Endothelial cell (in vitro differentiated cells): ENCODE measurements at regions not wholly inside any gene's neighbourhood (a gene's known extent, or its start where the extent isn't known, plus 50 kb on each side); places are given as distances from the start of the nearest gene placed in this dataset.

Source experiments
- DNase-seq: peaks from one replicate; pipeline ENCODE4 v3.0.0; 2021; ENCODE audit warnings: low spot score
- H3K27ac Mint-ChIP-seq: one replicate; pipeline ENCODE4 v1.8.0; 2021; ENCODE audit warnings: mixed read lengths, inconsistent platforms; ENCODE audit not compliant: unreplicated experiment
- H3K27me3 Mint-ChIP-seq: one replicate; pipeline ENCODE4 v1.8.0; 2021; ENCODE audit warnings: mild to moderate bottlenecking, moderate library complexity, mixed read lengths, inconsistent platforms; ENCODE audit not compliant: unreplicated experiment
- H3K36me3 Mint-ChIP-seq: one replicate; pipeline ENCODE4 v1.8.0; 2021; ENCODE audit warnings: mild to moderate bottlenecking, low read depth, mixed read lengths, inconsistent platforms; ENCODE audit not compliant: unreplicated experiment
- H3K4me1 Mint-ChIP-seq: one replicate; pipeline ENCODE4 v1.8.0; 2021; ENCODE audit warnings: mild to moderate bottlenecking, mixed read lengths, inconsistent platforms; ENCODE audit not compliant: unreplicated experiment
- H3K4me3 Mint-ChIP-seq: one replicate; pipeline ENCODE4 v1.8.0; 2021; ENCODE audit warnings: mild to moderate bottlenecking, mixed read lengths, inconsistent platforms; ENCODE audit not compliant: unreplicated experiment
- H3K9me3 Mint-ChIP-seq: one replicate; pipeline ENCODE4 v1.8.0; 2021; ENCODE audit warnings: mixed read lengths, inconsistent platforms; ENCODE audit not compliant: unreplicated experiment
- TF ChIP-seq, protein P1 (sequence below): fragments of 200-600 bp; sonication (generic); IDR thresholded peaks from one replicate; pipeline ENCODE4 v1.5.0; 2021; ENCODE audit warnings: antibody characterized with exemption; ENCODE audit not compliant: unreplicated experiment

GRCh38 chr4:184902550-184902949 lies 76.8 kb upstream of the ACSL1 start:
- Mint-ChIP-seq H3K4me3 (no peak overlapping the region), H3K27ac (no peak overlapping the region), H3K27me3 (no peaks in the 10 kb centered on the region), H3K36me3 (no peaks in the 10 kb centered on the region), H3K9me3 (no peaks in the 10 kb centered on the region), H3K4me1 (peaks cover 4% of the 10 kb centered on the region)
- DNase-seq = no peak
- TF ChIP-seq, protein P1, sequence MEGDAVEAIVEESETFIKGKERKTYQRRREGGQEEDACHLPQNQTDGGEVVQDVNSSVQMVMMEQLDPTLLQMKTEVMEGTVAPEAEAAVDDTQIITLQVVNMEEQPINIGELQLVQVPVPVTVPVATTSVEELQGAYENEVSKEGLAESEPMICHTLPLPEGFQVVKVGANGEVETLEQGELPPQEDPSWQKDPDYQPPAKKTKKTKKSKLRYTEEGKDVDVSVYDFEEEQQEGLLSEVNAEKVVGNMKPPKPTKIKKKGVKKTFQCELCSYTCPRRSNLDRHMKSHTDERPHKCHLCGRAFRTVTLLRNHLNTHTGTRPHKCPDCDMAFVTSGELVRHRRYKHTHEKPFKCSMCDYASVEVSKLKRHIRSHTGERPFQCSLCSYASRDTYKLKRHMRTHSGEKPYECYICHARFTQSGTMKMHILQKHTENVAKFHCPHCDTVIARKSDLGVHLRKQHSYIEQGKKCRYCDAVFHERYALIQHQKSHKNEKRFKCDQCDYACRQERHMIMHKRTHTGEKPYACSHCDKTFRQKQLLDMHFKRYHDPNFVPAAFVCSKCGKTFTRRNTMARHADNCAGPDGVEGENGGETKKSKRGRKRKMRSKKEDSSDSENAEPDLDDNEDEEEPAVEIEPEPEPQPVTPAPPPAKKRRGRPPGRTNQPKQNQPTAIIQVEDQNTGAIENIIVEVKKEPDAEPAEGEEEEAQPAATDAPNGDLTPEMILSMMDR = no peak

- no peak for DNase-seq
- TF ChIP-seq, protein P1 = no peak
- Mint-ChIP-seq H3K27me3 (no peaks in the 10 kb centered on the region), H3K36me3 (no peaks in the 10 kb centered on the region), H3K9me3 (peaks cover 5% of the 10 kb centered on the region), H3K27ac (no peak overlapping the region), H3K4me3 (no peak overlapping the region), H3K4me1 (no peaks in the 10 kb centered on the region)
These were observed 80.8 kb upstream of the ACSL1 start for GRCh38 chr4:184906480-184907097.

DNA sequence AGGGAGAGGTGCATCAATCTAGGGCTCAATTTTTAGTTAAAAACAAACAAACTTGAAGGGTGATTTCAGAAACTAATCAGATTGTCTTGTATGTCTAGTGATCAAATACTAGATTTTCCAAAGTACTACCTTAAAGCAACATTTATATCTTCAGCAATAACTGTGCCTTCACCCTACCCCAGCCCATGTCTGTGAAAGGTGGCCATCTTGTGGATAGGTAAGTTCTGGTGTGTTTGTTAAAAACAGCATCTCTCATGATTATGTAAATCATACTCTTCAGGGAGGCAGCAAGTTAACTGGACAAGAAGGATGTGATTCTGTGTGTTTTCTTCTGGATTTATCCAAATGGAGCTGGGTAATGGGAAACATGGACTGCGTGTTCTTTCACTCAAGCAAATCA lies 81.4 kb upstream of the ACSL1 start:
- no peak for DNase-seq
- Mint-ChIP-seq H3K9me3 (peaks cover 5% of the 10 kb centered on the region), H3K36me3 (peaks cover under 1% of the 10 kb centered on the region), H3K27ac (no peak overlapping the region), H3K27me3 (no peaks in the 10 kb centered on the region), H3K4me1 (no peaks in the 10 kb centered on the region), H3K4me3 (no peak overlapping the region)
- TF ChIP-seq, protein P1 = no peak

DNA sequence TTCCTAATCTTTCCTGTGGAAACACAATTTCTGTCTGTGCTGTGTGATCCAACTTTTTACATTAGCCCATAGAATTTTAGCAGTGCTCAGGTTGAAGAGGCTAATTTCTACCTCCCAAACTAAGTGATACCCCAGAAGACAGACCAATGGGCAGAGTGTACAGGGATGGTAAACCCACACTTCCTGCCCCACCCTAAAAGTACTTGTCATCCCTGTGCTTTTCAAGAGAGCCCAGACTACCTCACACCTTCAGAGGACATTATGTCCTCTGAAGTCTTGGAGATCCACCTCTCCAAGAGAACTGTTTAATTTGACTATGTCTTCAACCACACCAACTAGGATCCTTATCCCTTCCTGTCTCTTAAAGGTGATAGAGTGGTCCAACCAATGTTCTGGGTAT lies 82.0 kb upstream of the ACSL1 start:
- no peak for DNase-seq
- H3K27me3 Mint-ChIP-seq = no peaks in the 10 kb centered on the region
- no peak overlapping the region for H3K4me3 Mint-ChIP-seq
- no peak overlapping the region for H3K27ac Mint-ChIP-seq
- H3K36me3 Mint-ChIP-seq = peaks cover 3% of the 10 kb centered on the region
- TF ChIP-seq, protein P1 = no peak
- H3K9me3 Mint-ChIP-seq = peaks cover 9% of the 10 kb centered on the region
- no peaks in the 10 kb centered on the region for H3K4me1 Mint-ChIP-seq

DNA sequence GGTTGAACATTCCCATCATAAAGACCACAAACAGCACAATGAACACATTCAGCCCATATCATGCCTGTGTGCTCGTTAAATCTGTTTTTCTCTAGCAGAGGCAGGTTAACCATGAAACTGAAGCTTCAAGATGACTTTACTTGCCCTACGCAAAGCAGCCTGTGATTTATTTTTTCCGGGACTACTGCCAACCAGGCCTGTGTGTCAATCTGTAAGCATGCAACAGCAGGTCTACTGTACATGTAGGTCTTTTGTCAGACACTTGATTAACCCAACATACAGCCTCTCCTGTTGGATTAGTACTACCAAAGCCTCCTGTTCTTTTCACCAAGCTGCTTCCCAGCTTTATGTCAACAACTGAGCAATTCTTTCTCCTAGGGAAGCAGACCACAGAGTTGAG lies 85.5 kb upstream of the ACSL1 start:
- Mint-ChIP-seq H3K27ac (no peak overlapping the region), H3K4me3 (no peak overlapping the region), H3K4me1 (no peaks in the 10 kb centered on the region), H3K9me3 (peaks cover 14% of the 10 kb centered on the region), H3K27me3 (peaks cover 2% of the 10 kb centered on the region), H3K36me3 (peaks cover 3% of the 10 kb centered on the region)
- no peak for DNase-seq
- TF ChIP-seq, protein P1 = no peak
